HCT116 (cell line): ENCODE measurements at regions not wholly inside any gene's neighbourhood (a gene's known extent, or its start where the extent isn't known, plus 50 kb on each side); places are given as distances from the start of the nearest gene placed in this dataset.

Experiments used
- ATAC-seq: fragments of 200-7000 bp; cut with Tn5 transposase; 2 replicates; pipeline ENCODE4 v1.9.1; 2020; ENCODE audit warnings: mild to moderate bottlenecking, moderate library complexity
- BruUV-seq: library from RNA; stranded (reverse); fragments of 400-500 nt; replicated peaks from 2 replicates; lab custom pipeline; 2021; lab: Mats Ljungman, UMichigan
- CTCF ChIA-PET: fragments of 300-600 bp; sonication (Branson Sonifier 250); formaldehyde crosslinking; loops from one replicate; lab custom pipeline; 2021; ENCODE audit warnings: antibody characterized with exemption; lab: Charles Lee
- POLR2A ChIA-PET: fragments of 300-600, 350-600 bp; sonication (Branson Sonifier 250); formaldehyde crosslinking; loops from one replicate; lab custom pipeline; 2021; ENCODE audit warnings: antibody characterized with exemption; lab: Charles Lee
- RAD21 ChIA-PET, 2 experiments: fragments of 300-600 bp; sonication (Branson Sonifier 250); formaldehyde crosslinking; loops; one replicate each; lab custom pipeline; 2023; ENCODE audit warnings: low total read pairs in 2 of 2; ENCODE audit not compliant: uncharacterized antibody in 2 of 2, unreplicated experiment in 2 of 2, low non-redundant PET in 1 of 2; lab: Charles Lee
- DNase-seq: peaks from one replicate; pipeline ENCODE4 v3.0.0-alpha.2; 2010; ENCODE audit warnings: low read depth, low spot score
- H2AFZ ChIP-seq: fragments of 200-600 bp; shearing (Covaris generic), sonication (generic); 2 replicates; pipeline ENCODE4 v1.6.1; 2017; ENCODE audit warnings: low read depth, mixed run types, mixed read lengths, antibody characterized with exemption, low read length; ENCODE audit not compliant: poor library complexity, severe bottlenecking
- H3K27ac ChIP-seq: 2 replicates; pipeline ENCODE4 v1.5.1; 2012; ENCODE audit warnings: low read depth, low read length
- H3K27me3 ChIP-seq: fragments of 200-600 bp; sonication (generic); 2 replicates; pipeline ENCODE4 v1.6.1; 2016; ENCODE audit warnings: mixed run types, low read length, mixed read lengths; ENCODE audit not compliant: insufficient read depth
- H3K36me3 ChIP-seq, 2 experiments: fragments of 200-500 bp in 1 of 2; fragments of 200-600 bp in 1 of 2; sonication (Bioruptor generic) in 1 of 2; sonication (generic) in 1 of 2; 2 replicates each; pipeline versions ENCODE4 v1.5.1 to v1.6.1; 2014 to 2016; ENCODE audit warnings: low read length in 2 of 2, inconsistent platforms in 1 of 2, mixed read lengths in 1 of 2, mixed run types in 1 of 2; ENCODE audit not compliant: insufficient read depth in 2 of 2, control insufficient read depth in 1 of 2
- H3K4me1 ChIP-seq, 2 experiments: fragments of 200-600 bp in 1 of 2; sonication (generic) in 1 of 2; 2 replicates each; pipeline versions ENCODE4 v1.5.1 to v1.6.1; 2012 to 2017; ENCODE audit warnings: low read length in 2 of 2, inconsistent platforms in 1 of 2, mild to moderate bottlenecking in 1 of 2, mixed read lengths in 1 of 2, mixed run types in 1 of 2, moderate library complexity in 1 of 2; ENCODE audit not compliant: insufficient read depth in 2 of 2, control insufficient read depth in 1 of 2
- H3K4me2 ChIP-seq: fragments of 200-600 bp; sonication (generic); 2 replicates; pipeline ENCODE4 v1.6.1; 2017; ENCODE audit warnings: mixed run types, low read length, mixed read lengths
- H3K4me3 ChIP-seq, 2 experiments: fragments of 200-600 bp in 1 of 2; sonication (generic) in 1 of 2; replicated peaks in 1 of 2; 2 replicates each; pipeline ENCODE4 v1.5.1; 2011 to 2016; ENCODE audit warnings: low read length in 2 of 2, control low read depth in 1 of 2, low read depth in 1 of 2, mild to moderate bottlenecking in 1 of 2, mixed read lengths in 1 of 2, mixed run types in 1 of 2
- H3K79me2 ChIP-seq: fragments of 200-600 bp; sonication (generic); 2 replicates; pipeline ENCODE4 v1.6.1; 2017; ENCODE audit warnings: mild to moderate bottlenecking, mixed run types, low read length, moderate library complexity, mixed read lengths; ENCODE audit not compliant: insufficient read depth
- H3K9ac ChIP-seq: fragments of 200-600 bp; sonication (generic); 2 replicates; pipeline ENCODE4 v1.6.1; 2016; ENCODE audit warnings: low read length, mixed read lengths
- H3K9me2 ChIP-seq: fragments of 200-600 bp; sonication (generic), shearing (Covaris generic); 2 replicates; pipeline ENCODE4 v1.6.1; 2017; ENCODE audit warnings: mixed run types, mild to moderate bottlenecking, moderate library complexity; ENCODE audit not compliant: insufficient read depth
- H3K9me3 ChIP-seq, 2 experiments: fragments of 200-500 bp in 1 of 2; fragments of 200-600 bp in 1 of 2; sonication (Bioruptor generic) in 1 of 2; sonication (generic) in 1 of 2; 2 replicates each; pipeline ENCODE4 v1.6.1; 2014 to 2017; ENCODE audit warnings: low read length in 2 of 2, mixed read lengths in 2 of 2, inconsistent platforms in 1 of 2, low read depth in 1 of 2, mild to moderate bottlenecking in 1 of 2, mixed run types in 1 of 2, moderate library complexity in 1 of 2; ENCODE audit not compliant: control insufficient read depth in 1 of 2, insufficient read depth in 1 of 2
- H4K20me1 ChIP-seq: fragments of 200-600 bp; sonication (generic), shearing (Covaris generic); 2 replicates; pipeline ENCODE4 v1.6.1; 2017; ENCODE audit warnings: mixed run types, mild to moderate bottlenecking, moderate library complexity; ENCODE audit not compliant: insufficient read depth
- CBX3 ChIP-seq: IDR thresholded peaks from 2 replicates; pipeline ENCODE4 v1.6.1; 2012; ENCODE audit warnings: low read depth
- FOSL1 ChIP-seq: IDR thresholded peaks from 2 replicates; pipeline ENCODE4 v1.6.1; 2012; ENCODE audit warnings: low read depth
- SIN3A ChIP-seq: IDR thresholded peaks from 2 replicates; pipeline ENCODE4 v1.6.1; 2012; ENCODE audit warnings: low read depth
- ZFX ChIP-seq: fragments of 450-650 bp; IDR thresholded peaks from 2 replicates; pipeline ENCODE4 v1.6.1; 2017
- intact Hi-C: fragments of 100-400 bp; cut with micrococcal nuclease; formaldehyde crosslinking; loops from 2 replicates; pipeline ENCODE4 v1.10.0; 2022
- TF ChIP-seq, protein P1 (sequence below): IDR thresholded peaks from 2 replicates; pipeline ENCODE4 v1.6.1; 2012; ENCODE audit warnings: low read depth
- TF ChIP-seq, protein P2 (sequence below), 3 experiments: fragments of 200-600 bp in 1 of 3; sonication (generic) in 1 of 3; IDR thresholded peaks in 2 of 3; conservative IDR thresholded peaks in 1 of 3; 2 replicates each; pipeline ENCODE4 v1.5.1; 2012 to 2017; ENCODE audit warnings: low read depth in 2 of 3, low read length in 2 of 3, antibody characterized with exemption in 1 of 3, borderline replicate concordance in 1 of 3, control low read depth in 1 of 3, mild to moderate bottlenecking in 1 of 3, mixed read lengths in 1 of 3, mixed run types in 1 of 3, moderate library complexity in 1 of 3; ENCODE audit not compliant: insufficient read depth in 1 of 3
- TF ChIP-seq, protein P3 (sequence below): IDR thresholded peaks from 2 replicates; pipeline ENCODE4 v1.6.1; 2012

DNA sequence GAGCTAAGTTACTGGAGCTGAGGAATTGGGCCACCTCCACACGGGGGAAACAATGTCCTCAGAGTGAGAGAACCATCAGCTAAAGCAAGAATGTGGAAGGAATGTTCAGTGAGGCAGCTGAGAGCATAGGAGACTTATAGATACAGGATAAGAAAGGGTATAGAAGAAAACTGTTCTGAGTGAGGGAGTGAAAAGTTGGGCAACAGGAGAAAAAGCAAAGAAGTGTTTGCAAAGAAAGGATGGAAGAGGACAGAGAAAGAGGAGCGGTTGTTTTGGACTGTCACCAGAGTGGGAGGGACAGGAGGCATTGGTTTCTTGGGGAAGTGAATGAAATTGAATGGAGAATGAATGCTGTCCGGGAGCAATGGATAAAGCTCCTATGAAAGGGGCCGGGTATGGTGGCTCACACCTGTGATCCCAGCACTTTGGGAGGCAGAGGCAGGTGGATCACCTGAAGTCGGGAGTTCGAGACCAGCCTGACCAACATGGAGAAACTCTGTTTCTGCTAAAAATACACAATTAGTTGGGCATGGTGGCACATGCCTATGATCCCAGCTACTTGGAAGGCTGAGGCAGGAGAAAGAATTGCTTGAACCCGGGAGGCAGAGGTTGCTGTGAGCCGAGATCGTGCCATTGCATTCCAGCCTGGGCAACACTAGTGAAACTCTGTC is 296.5 kb downstream of the ADGB start:
- ChIA-PET RAD21 (no interaction called here), CTCF (no interaction called here), POLR2A (no interaction called here)
- H3K36me3 ChIP-seq = no peaks in the 10 kb centered on the region
- no peaks in the 10 kb centered on the region for H3K27me3 ChIP-seq
- no peak for ATAC-seq
- BruUV-seq = no TSS peak
- no peak for DNase-seq
- no peak overlapping the region for H2AFZ ChIP-seq
- no peaks in the 10 kb centered on the region for H4K20me1 ChIP-seq
- H3K4me2 ChIP-seq = no peak overlapping the region
- H3K27ac ChIP-seq = no peak overlapping the region
- H3K4me3 ChIP-seq = no peak overlapping the region
- no peak overlapping the region for H3K9ac ChIP-seq
- no peaks in the 10 kb centered on the region for H3K79me2 ChIP-seq
- H3K4me1 ChIP-seq = no peaks in the 10 kb centered on the region
- H3K9me3 ChIP-seq = no peaks in the 10 kb centered on the region
- intact Hi-C loops = no loop called here
- H3K9me2 ChIP-seq = 0 out of 2 replicates have a peak, but pooled peaks cover 4% of the 10 kb centered on the region
- TF ChIP-seq CBX3 (no peak), ZFX (no peak), SIN3A (no peak), FOSL1 (no peak)
- TF ChIP-seq, protein P1, sequence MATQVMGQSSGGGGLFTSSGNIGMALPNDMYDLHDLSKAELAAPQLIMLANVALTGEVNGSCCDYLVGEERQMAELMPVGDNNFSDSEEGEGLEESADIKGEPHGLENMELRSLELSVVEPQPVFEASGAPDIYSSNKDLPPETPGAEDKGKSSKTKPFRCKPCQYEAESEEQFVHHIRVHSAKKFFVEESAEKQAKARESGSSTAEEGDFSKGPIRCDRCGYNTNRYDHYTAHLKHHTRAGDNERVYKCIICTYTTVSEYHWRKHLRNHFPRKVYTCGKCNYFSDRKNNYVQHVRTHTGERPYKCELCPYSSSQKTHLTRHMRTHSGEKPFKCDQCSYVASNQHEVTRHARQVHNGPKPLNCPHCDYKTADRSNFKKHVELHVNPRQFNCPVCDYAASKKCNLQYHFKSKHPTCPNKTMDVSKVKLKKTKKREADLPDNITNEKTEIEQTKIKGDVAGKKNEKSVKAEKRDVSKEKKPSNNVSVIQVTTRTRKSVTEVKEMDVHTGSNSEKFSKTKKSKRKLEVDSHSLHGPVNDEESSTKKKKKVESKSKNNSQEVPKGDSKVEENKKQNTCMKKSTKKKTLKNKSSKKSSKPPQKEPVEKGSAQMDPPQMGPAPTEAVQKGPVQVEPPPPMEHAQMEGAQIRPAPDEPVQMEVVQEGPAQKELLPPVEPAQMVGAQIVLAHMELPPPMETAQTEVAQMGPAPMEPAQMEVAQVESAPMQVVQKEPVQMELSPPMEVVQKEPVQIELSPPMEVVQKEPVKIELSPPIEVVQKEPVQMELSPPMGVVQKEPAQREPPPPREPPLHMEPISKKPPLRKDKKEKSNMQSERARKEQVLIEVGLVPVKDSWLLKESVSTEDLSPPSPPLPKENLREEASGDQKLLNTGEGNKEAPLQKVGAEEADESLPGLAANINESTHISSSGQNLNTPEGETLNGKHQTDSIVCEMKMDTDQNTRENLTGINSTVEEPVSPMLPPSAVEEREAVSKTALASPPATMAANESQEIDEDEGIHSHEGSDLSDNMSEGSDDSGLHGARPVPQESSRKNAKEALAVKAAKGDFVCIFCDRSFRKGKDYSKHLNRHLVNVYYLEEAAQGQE = no peak
- TF ChIP-seq, protein P2, sequence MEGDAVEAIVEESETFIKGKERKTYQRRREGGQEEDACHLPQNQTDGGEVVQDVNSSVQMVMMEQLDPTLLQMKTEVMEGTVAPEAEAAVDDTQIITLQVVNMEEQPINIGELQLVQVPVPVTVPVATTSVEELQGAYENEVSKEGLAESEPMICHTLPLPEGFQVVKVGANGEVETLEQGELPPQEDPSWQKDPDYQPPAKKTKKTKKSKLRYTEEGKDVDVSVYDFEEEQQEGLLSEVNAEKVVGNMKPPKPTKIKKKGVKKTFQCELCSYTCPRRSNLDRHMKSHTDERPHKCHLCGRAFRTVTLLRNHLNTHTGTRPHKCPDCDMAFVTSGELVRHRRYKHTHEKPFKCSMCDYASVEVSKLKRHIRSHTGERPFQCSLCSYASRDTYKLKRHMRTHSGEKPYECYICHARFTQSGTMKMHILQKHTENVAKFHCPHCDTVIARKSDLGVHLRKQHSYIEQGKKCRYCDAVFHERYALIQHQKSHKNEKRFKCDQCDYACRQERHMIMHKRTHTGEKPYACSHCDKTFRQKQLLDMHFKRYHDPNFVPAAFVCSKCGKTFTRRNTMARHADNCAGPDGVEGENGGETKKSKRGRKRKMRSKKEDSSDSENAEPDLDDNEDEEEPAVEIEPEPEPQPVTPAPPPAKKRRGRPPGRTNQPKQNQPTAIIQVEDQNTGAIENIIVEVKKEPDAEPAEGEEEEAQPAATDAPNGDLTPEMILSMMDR (IDR thresholded peaks at IDR 0.05 in 2 of 3, conservative IDR thresholded peaks at IDR 0.05 in 1 of 3; ENCODE audit: borderline replicate concordance in 1 of 3, insufficient read depth in 1 of 3, low read depth in 2 of 3, low read length in 2 of 3) = no peak
- TF ChIP-seq, protein P3, sequence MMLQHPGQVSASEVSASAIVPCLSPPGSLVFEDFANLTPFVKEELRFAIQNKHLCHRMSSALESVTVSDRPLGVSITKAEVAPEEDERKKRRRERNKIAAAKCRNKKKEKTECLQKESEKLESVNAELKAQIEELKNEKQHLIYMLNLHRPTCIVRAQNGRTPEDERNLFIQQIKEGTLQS = no peak
